ENCODE measurements at regions not wholly inside any gene's neighbourhood (a gene's known extent, or its start where the extent isn't known, plus 50 kb on each side); places are given as distances from the start of the nearest gene placed in this dataset.

DNA sequence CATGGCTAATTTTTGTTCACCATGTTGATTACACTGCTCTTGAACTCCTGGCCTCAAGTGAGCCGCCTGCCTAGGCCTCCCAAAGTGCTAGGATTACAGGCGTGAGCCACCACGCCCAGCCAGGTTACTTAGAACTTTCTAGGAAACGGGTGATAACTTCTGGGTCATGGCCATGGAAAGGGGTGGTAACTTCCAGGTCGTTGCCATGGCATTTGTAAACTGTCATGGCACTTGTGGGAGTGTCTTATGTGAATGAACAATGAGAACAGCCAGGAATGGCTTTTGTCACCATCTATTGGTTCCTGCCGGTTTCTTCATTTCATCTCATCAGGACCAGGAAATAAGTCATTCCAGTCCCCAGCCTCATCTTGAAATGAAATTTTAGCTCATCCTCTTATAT lies 120.9 kb downstream of the SLC16A9 start (continued):
- TF ChIP-seq CEBPB (IDR thresholded peaks at IDR 0.05; ENCODE audit: low read depth, low read length) (no peak), BCL11A (IDR thresholded peaks at IDR 0.05; ENCODE audit: low read depth in 2 of 2, low read length in 2 of 2) (no peak), SP4 (IDR thresholded peaks at IDR 0.05; ENCODE audit: low read length) (no peak), TAF1 (IDR thresholded peaks at IDR 0.05; ENCODE audit: low read depth, low read length) (no peak), POLR2A (IDR thresholded peaks at IDR 0.05; ENCODE audit: control extremely low read depth in 1 of 2, low read depth in 2 of 2, low read length in 2 of 2) (no peak)
- TF ChIP-seq, protein P1, sequence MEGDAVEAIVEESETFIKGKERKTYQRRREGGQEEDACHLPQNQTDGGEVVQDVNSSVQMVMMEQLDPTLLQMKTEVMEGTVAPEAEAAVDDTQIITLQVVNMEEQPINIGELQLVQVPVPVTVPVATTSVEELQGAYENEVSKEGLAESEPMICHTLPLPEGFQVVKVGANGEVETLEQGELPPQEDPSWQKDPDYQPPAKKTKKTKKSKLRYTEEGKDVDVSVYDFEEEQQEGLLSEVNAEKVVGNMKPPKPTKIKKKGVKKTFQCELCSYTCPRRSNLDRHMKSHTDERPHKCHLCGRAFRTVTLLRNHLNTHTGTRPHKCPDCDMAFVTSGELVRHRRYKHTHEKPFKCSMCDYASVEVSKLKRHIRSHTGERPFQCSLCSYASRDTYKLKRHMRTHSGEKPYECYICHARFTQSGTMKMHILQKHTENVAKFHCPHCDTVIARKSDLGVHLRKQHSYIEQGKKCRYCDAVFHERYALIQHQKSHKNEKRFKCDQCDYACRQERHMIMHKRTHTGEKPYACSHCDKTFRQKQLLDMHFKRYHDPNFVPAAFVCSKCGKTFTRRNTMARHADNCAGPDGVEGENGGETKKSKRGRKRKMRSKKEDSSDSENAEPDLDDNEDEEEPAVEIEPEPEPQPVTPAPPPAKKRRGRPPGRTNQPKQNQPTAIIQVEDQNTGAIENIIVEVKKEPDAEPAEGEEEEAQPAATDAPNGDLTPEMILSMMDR (IDR thresholded peaks at IDR 0.05; ENCODE audit: control extremely low read depth in 1 of 3, insufficient read depth in 1 of 3, low read depth in 1 of 3, low read length in 3 of 3) = no peak
